Endothelial cell of umbilical vein (primary cell): ENCODE measurements at regions not wholly inside any gene's neighbourhood (a gene's known extent, or its start where the extent isn't known, plus 50 kb on each side); places are given as distances from the start of the nearest gene placed in this dataset.

Experiments used
- CTCF ChIP-seq, 2 donors: IDR thresholded peaks; 1 replicate in 1 of 2; 2 replicates in 1 of 2; pipeline ENCODE4 v1.5.1; 2011; ENCODE audit warnings: low read length in 2 of 2, mild to moderate bottlenecking in 2 of 2, moderate library complexity in 2 of 2, control low read depth in 1 of 2, inconsistent platforms in 1 of 2, low read depth in 1 of 2; ENCODE audit not compliant: insufficient read depth in 1 of 2; ENCODE audit errors: extremely low read depth in 1 of 2
- EZH2 ChIP-seq: IDR thresholded peaks from 2 replicates; pipeline ENCODE4 v1.6.1; 2012; ENCODE audit warnings: borderline replicate concordance, low read depth, mild to moderate bottlenecking, moderate library complexity, low read length, inconsistent platforms; ENCODE audit not compliant: severe bottlenecking
- FOS ChIP-seq: IDR thresholded peaks from 2 replicates; pipeline ENCODE4 v1.6.1; 2011; ENCODE audit warnings: mild to moderate bottlenecking, low read length, moderate library complexity, borderline replicate concordance; ENCODE audit not compliant: insufficient read depth
- GATA2 ChIP-seq: IDR thresholded peaks from 2 replicates; pipeline ENCODE4 v1.7.0; 2011; ENCODE audit warnings: low read depth, mild to moderate bottlenecking, moderate library complexity, mixed read lengths, low read length; ENCODE audit not compliant: insufficient read length, insufficient read depth
- JUN ChIP-seq: IDR thresholded peaks from 2 replicates; pipeline ENCODE4 v1.6.1; 2011; ENCODE audit warnings: borderline replicate concordance, low read depth; ENCODE audit not compliant: insufficient read length, insufficient read depth
- MAX ChIP-seq: IDR thresholded peaks from 2 replicates; pipeline ENCODE4 v1.6.1; 2011; ENCODE audit not compliant: insufficient read depth, insufficient read length
- MYC ChIP-seq: IDR thresholded peaks from one replicate; pipeline ENCODE4 v1.6.1; 2011; ENCODE audit warnings: mild to moderate bottlenecking, low read depth, low read length
- POLR2A ChIP-seq: IDR thresholded peaks from 2 replicates; pipeline ENCODE4 v1.6.1; 2012; ENCODE audit warnings: low read depth, mild to moderate bottlenecking, control low read depth, low read length
- POLR2AphosphoS5 ChIP-seq: IDR thresholded peaks from 2 replicates; pipeline ENCODE4 v1.6.1; 2012; ENCODE audit warnings: low read depth, mild to moderate bottlenecking, control low read depth, low read length, moderate library complexity; ENCODE audit not compliant: insufficient read depth

GRCh38 chr18:44502790-44503189, 177.9 kb upstream of the SETBP1 start:
- TF ChIP-seq EZH2 = no peak
- no peak for TF ChIP-seq CTCF (IDR thresholded peaks at IDR 0.05; ENCODE audit: extremely low read depth in 1 of 2, insufficient read depth in 1 of 2, low read depth in 1 of 2, low read length in 2 of 2)
- TF ChIP-seq MAX = no peak
- TF ChIP-seq MYC = no peak
- TF ChIP-seq POLR2A = no peak
- no peak for TF ChIP-seq JUN
- no peak for TF ChIP-seq POLR2AphosphoS5
- no peak for TF ChIP-seq GATA2
- TF ChIP-seq FOS = no peak
